ENCODE measurements at regions not wholly inside any gene's neighbourhood (a gene's known extent, or its start where the extent isn't known, plus 50 kb on each side); places are given as distances from the start of the nearest gene placed in this dataset.

- Histone ChIP-seq H4K20me1 (ENCODE audit: control insufficient read depth, insufficient read depth, insufficient read length) (no peaks in the 10 kb centered on the region), H3K27ac (ENCODE audit: insufficient read length, low read depth, low read length) (no peak overlapping the region), H3K9ac (ENCODE audit: extremely low read depth, insufficient read length, low read length) (no peak overlapping the region), H4K8ac (replicated peaks; ENCODE audit: insufficient read length, low read depth, low read length) (no peak overlapping the region), H3K27me3 (ENCODE audit: insufficient read depth, low read length) (no peaks in the 10 kb centered on the region), H3K14ac (ENCODE audit: insufficient read depth, low read length) (no peak overlapping the region), H3T11ph (ENCODE audit: low read length) (no peak overlapping the region), H2BK12ac (ENCODE audit: insufficient read length, low read depth, low read length) (no peak overlapping the region), H3K23me2 (ENCODE audit: insufficient read length, low read depth, low read length, poor library complexity, severe bottlenecking) (no peaks in the 10 kb centered on the region), H4K5ac (ENCODE audit: insufficient read length, low read depth, low read length) (no peak overlapping the region), H4K91ac (ENCODE audit: insufficient read length, low read depth, low read length) (no peak overlapping the region), H3K79me2 (ENCODE audit: insufficient read depth, low read length) (no peaks in the 10 kb centered on the region), H3K4me2 (ENCODE audit: insufficient read depth, insufficient read length, low read length) (no peak overlapping the region), H3K56ac (ENCODE audit: insufficient read length, low read depth, low read length) (no peak overlapping the region), H3K79me1 (ENCODE audit: insufficient read depth, low read depth, low read length, poor library complexity, severe bottlenecking) (no peaks in the 10 kb centered on the region), H2BK5ac (ENCODE audit: insufficient read length, low read length) (no peak overlapping the region), H2AK5ac (ENCODE audit: insufficient read length, low read length) (no peak overlapping the region), H3K9me3 (ENCODE audit: control insufficient read depth, low read depth, low read length) (no peaks in the 10 kb centered on the region), H2AFZ (ENCODE audit: low read length) (no peak overlapping the region), H2BK15ac (ENCODE audit: low read depth, low read length) (no peak overlapping the region), H2BK120ac (ENCODE audit: low read depth, low read length, poor library complexity, severe bottlenecking) (no peak overlapping the region), H3K23ac (ENCODE audit: insufficient read length, low read depth, low read length) (no peak overlapping the region), H3K4ac (ENCODE audit: low read depth, low read length) (no peak overlapping the region), H3K18ac (ENCODE audit: insufficient read length, low read depth, low read length) (no peak overlapping the region), H2BK20ac (ENCODE audit: low read depth, low read length, poor library complexity, severe bottlenecking) (no peak overlapping the region), H3K4me1 (ENCODE audit: insufficient read depth, low read length) (no peaks in the 10 kb centered on the region; the same call in 1 of the 2 replicates)
- Mint-ChIP-seq H3K36me3 (ENCODE audit: insufficient read depth in 1 of 3, low read depth in 3 of 3) (no peaks in the 10 kb centered on the region), H3K27ac (no peak overlapping the region), H3K9me3 (no peaks in the 10 kb centered on the region), H3K4me1 (peaks cover 37 to 46% of the 10 kb centered on the region in 2 experiments), H3K27me3 (ENCODE audit: low read depth) (no peaks in the 10 kb centered on the region), H3K4me3 (no peak overlapping the region)
- no CpG with 5 or more reads among the region's 4 CpGs for WGBS (ENCODE audit: extremely low coverage, insufficient read length, low lambda C conversion rate)
- DNase-seq, result no peak
- TF ChIP-seq CTCF (conservative IDR thresholded peaks at IDR 0.05), result no peak
These were observed 64.2 kb upstream of the TTC29 start for GRCh38 chr4:147009875-147010274.

Data from H9 (cell line).